ENCODE measurements at regions not wholly inside any gene's neighbourhood (a gene's known extent, or its start where the extent isn't known, plus 50 kb on each side); places are given as distances from the start of the nearest gene placed in this dataset.

DNA sequence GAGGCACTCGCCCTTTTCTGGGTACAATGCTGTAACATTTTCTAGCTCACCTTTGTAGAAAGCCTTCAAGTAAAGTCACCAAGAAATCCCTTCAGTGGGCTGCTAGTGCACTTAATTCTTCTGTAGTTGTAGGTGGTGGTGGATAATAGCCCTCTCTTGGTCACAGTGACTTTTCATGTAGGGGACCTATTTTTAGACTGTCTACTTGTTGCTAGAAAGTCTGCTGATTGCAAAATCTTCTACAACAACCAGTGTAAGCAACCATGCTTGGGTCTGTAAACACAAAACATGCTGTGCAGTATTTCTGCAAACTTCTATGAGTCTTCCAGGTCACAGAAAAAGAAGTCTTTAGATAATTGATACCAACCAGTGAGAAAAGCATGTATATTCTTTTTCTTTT is 55.6 kb downstream of the PBDC1 start:
- DNase-seq, result no peak

DNA sequence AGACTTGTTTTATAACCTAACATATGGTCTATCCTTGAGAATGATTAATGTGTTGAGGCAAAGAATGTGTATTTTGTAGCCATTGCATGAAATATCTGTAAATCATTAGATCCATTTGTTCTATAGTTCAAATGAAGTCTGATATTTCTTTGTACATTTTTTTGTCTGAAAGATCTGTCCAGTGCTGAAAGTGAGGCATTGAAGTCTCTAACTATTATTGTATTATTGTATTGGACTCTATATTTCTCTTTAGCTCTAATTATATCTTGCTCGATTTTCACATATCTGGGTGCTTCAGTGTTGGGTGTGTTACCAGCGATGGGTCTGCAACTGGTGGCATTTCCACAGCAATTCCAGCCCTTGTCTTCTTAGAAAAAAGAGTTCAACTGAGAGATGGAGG is 76.0 kb downstream of the PBDC1 start:
- no peak for DNase-seq

DNA sequence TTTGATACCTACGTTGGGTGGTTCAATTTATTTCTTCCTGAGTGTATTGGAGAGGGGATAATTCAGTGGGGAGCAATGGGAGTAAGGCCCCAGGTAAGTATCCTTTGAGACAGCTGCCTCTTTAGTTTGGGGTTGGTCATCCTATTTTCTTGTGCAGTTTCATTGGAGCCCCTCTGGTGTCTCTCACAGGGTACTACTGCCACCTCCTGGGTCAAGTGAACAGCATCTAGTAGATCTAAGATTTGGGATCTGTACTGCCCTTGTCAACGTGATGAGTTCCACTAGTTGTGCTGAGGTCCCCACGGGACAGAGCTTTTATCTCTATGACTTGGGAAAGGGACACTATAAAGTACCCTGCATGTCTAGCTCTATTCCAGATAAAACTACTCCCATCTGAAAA is 80.6 kb downstream of the PBDC1 start:
- peak; percentile 17 for DNase-seq

DNA sequence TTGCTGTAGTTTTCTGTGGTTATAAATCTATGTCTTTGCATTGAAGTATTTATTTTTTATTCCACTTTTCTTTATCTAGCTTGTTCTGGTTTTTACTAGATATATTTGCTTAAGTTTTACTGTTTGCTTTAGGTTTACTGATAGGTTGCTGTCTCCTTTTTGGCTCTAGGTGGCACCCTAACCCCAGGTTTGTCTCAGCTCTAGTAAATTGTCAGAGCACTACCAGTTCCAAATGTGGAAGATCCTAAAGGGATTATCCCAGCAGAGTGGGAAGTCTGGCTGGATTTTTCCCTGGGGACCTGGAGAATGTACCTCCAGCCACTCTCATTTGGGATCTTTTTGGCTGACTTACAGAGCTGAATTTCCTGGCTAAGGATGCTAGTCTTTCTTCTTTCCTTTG is 106.1 kb downstream of the PBDC1 start:
- DNase-seq, result peak; percentile 18

Measured in activated T-cell treated with anti-CD3 and anti-CD28 coated beads for 4 hours (primary cell).